ENCODE measurements at regions not wholly inside any gene's neighbourhood (a gene's known extent, or its start where the extent isn't known, plus 50 kb on each side); places are given as distances from the start of the nearest gene placed in this dataset.
A peak's percentile ranks its signal among the peaks of the same experiment; 100 is the strongest.

GRCh38 chr1:229197265-229197585, 73.7 kb upstream of the RAB4A start:
- Histone ChIP-seq H3K9me3 (ENCODE audit: insufficient read depth, low read length) (no peaks in the 10 kb centered on the region), H3K27ac (ENCODE audit: low read length) (no peak overlapping the region), H4K20me1 (ENCODE audit: insufficient read depth, low read length) (no peaks in the 10 kb centered on the region), H3K4me2 (ENCODE audit: low read length) (no peak overlapping the region), H3K36me3 (replicated peaks; ENCODE audit: low read depth, low read length) (no peaks in the 10 kb centered on the region), H3K9ac (ENCODE audit: low read length) (no peak overlapping the region), H3K4me3 (ENCODE audit: low read length) (no peak overlapping the region), H3K4me1 (ENCODE audit: low read length) (peaks cover 13% of the 10 kb centered on the region), H3K79me2 (ENCODE audit: low read length) (no peaks in the 10 kb centered on the region), H3K27me3 (ENCODE audit: low read depth, low read length) (peaks cover 8% of the 10 kb centered on the region), H2AFZ (ENCODE audit: low read depth, low read length) (no peak overlapping the region)
- TF ChIP-seq EZH2phosphoT487 (IDR thresholded peaks at IDR 0.05; ENCODE audit: low read depth) (no peak), CTCF (IDR thresholded peaks at IDR 0.05; ENCODE audit: low read depth, low read length) (no peak)

GRCh38 chr1:229199261-229200243, 71.4 kb upstream of the RAB4A start:
- Histone ChIP-seq H3K4me1 (ENCODE audit: low read length) (peaks cover 13% of the 10 kb centered on the region), H3K9ac (ENCODE audit: low read length) (no peak overlapping the region), H3K4me3 (ENCODE audit: low read length) (no peak overlapping the region), H3K79me2 (ENCODE audit: low read length) (no peaks in the 10 kb centered on the region), H3K27ac (ENCODE audit: low read length) (no peak overlapping the region), H3K27me3 (ENCODE audit: low read depth, low read length) (peaks cover 10% of the 10 kb centered on the region), H3K9me3 (ENCODE audit: insufficient read depth, low read length) (no peaks in the 10 kb centered on the region), H2AFZ (ENCODE audit: low read depth, low read length) (peak overlapping the region; percentile 14; the same call in 1 of the 2 replicates), H3K4me2 (ENCODE audit: low read length) (0 out of 2 replicates have a peak overlapping the region, but pooled peaks have one; percentile 5), H4K20me1 (ENCODE audit: insufficient read depth, low read length) (no peaks in the 10 kb centered on the region), H3K36me3 (replicated peaks; ENCODE audit: low read depth, low read length) (no peaks in the 10 kb centered on the region)
- TF ChIP-seq EZH2phosphoT487 (IDR thresholded peaks at IDR 0.05; ENCODE audit: low read depth) (no peak), CTCF (IDR thresholded peaks at IDR 0.05; ENCODE audit: low read depth, low read length) (no peak)

- H3K79me2 ChIP-seq (ENCODE audit: low read length), result no peaks in the 10 kb centered on the region
- H4K20me1 ChIP-seq (ENCODE audit: insufficient read depth, low read length), result no peaks in the 10 kb centered on the region
- H3K9me3 ChIP-seq (ENCODE audit: insufficient read depth, low read length), result no peaks in the 10 kb centered on the region
- no peak overlapping the region for H3K27ac ChIP-seq (ENCODE audit: low read length)
- no peak overlapping the region for H2AFZ ChIP-seq (ENCODE audit: low read depth, low read length)
- no peak overlapping the region for H3K4me2 ChIP-seq (ENCODE audit: low read length)
- peaks cover 27% of the 10 kb centered on the region for H3K27me3 ChIP-seq (ENCODE audit: low read depth, low read length)
- no peak overlapping the region for H3K9ac ChIP-seq (ENCODE audit: low read length)
- peaks cover 4% of the 10 kb centered on the region; the same call in 1 of the 2 replicates for H3K4me1 ChIP-seq (ENCODE audit: low read length)
- no peak for TF ChIP-seq CTCF (IDR thresholded peaks at IDR 0.05; ENCODE audit: low read depth, low read length)
- no peak for TF ChIP-seq EZH2phosphoT487 (IDR thresholded peaks at IDR 0.05; ENCODE audit: low read depth)
- no peaks in the 10 kb centered on the region for H3K36me3 ChIP-seq (replicated peaks; ENCODE audit: low read depth, low read length)
- H3K4me3 ChIP-seq (ENCODE audit: low read length), result no peak overlapping the region
Observed at GRCh38 chr1:229203030-229203751, 67.7 kb upstream of the RAB4A start.

Measured in OCI-LY3 (cell line).